Stimulated activated CD8-positive, alpha-beta memory T cell treated with anti-CD3 and anti-CD28 coated beads, Interleukin-7, amount 100 ng/mL, for 48 hours (primary cell): ENCODE measurements at regions not wholly inside any gene's neighbourhood (a gene's known extent, or its start where the extent isn't known, plus 50 kb on each side); places are given as distances from the start of the nearest gene placed in this dataset.

Experiments used
- DNase-seq, 2 donors: peaks; one replicate each; pipeline ENCODE4 v3.0.0-alpha.2; 2020; ENCODE audit warnings: low read depth in 1 of 2; ENCODE audit errors: extremely low read depth in 1 of 2

GRCh38 chr6:113464536-113464935 is 392.6 kb upstream of the MARCKS start:
- no peak for DNase-seq

DNA sequence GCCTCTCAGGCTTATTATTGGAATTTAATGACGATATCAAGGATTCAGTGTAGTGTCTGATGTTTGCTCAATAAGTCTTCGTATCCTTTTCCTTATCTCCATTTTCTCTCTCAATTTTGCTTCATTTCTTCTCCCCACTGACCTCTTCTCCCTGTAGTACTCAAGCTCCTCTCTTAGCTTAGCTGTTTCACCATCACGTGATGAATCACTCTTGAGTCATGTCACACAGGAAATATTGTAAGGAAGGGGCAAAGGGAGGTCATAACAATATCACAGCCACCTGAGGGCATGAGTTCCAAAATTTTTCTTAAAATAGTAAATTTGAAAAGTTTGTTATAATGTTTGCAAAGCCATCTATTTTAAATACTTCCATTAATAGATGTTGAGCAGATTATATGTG is 392.2 kb upstream of the MARCKS start:
- no peak for DNase-seq

DNA sequence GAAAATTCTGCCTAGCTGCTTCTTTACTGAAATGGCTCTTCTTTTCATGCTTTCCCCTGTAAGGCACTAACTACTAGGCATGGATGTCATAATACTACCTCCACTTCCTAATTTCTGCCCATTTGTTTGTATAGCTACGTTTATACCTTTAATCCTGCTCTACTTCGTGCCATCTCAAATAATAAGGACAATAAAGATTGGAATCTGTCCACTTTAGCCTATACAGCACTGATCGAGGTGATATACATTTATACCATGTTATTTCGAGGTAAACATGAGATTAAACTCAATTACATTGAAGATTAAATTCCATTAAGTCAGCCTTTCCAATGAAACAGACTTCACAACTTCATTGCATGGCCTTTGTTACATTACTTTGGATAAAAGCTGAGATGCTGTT is 390.6 kb upstream of the MARCKS start:
- no peak for DNase-seq

DNA sequence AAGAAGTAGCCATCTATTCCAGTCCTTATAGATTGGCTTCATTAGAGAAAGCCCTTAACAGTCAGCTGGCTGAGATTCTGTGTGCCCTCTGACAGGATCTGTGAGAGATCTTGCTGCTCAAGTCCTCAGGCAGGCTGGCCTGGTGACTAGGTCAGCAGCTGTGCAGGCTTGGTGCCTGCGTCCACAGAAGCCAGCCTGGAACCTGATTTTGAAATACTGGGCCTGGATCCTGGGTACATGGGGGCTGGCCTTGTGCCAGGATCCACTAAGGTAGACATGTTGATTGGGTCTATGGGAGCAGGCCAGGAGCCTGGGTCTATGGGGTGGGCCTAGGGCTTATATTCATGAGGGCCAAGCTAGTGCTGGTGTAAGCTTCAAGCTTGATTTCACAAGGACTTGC is 381.8 kb upstream of the MARCKS start:
- no peak for DNase-seq

DNA sequence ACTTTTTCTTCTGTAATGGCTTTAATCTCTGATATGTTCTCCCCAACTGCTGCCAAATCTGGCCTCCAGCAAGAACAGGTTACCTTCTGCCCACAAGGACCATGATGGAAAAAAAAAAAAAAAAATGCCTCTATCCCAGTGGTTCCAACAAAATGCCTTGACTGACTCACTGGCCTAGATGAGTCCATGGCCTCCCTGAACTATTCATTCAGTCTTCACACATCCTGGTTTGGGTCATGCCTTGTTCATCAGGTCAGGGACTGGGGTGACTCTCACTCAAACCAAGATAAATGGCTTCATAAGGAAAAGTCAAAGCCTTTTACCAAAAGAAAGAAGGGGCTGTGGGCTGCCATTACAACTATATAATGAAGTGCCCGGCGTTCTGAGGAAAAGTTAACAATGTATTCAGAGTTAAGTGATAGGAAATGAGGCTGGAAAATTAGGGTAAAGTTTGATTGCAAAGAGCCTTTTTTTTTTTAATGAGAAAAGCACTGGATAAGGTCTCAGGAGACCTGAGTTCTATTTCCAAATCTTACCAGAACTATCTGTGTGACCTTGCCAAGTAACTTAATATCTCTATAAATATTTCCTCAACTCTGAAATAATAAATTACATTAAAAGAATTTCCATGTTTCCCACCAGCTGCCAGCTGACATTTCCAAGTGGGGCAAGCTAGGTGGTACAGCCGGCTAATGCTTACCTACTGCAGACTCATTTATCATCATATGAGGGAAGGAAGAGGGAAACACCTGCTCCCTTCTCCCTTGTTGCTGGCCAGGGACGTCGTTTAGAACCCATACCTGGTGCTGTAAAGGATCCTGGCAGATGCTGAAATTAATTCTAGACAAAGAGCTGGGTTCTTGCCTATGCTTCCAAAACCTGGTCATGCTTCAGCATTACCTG is 380.0 kb upstream of the MARCKS start:
- no peak for DNase-seq

GRCh38 chr6:113480616-113481015 is 376.5 kb upstream of the MARCKS start:
- no peak for DNase-seq

- DNase-seq: no peak
Observed at GRCh38 chr6:113481458-113481857, 375.7 kb upstream of the MARCKS start.

DNA sequence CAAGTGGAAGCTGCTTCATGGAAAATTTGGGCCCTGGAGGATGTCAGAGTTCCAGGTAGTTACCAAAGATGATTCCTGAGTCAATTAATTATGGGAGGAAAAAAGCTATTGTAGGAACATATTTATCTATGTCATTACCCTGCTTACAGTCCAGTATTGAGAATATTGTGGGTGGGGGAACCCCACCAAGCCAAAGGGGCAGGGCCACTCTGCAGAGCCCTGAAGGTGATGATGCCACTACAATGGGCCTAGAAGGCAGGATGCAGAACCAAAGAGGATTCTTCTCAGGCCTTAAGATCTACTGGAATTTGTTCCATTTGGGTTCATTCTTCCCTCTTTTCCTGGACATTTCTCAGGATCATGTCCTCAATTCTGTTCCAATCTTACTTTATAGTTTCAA is 375.2 kb upstream of the MARCKS start:
- no peak for DNase-seq

- no peak for DNase-seq
Observed at GRCh38 chr6:113482771-113483170, 374.4 kb upstream of the MARCKS start.

GRCh38 chr6:113486199-113486598 is 370.9 kb upstream of the MARCKS start:
- DNase-seq: no peak

DNA sequence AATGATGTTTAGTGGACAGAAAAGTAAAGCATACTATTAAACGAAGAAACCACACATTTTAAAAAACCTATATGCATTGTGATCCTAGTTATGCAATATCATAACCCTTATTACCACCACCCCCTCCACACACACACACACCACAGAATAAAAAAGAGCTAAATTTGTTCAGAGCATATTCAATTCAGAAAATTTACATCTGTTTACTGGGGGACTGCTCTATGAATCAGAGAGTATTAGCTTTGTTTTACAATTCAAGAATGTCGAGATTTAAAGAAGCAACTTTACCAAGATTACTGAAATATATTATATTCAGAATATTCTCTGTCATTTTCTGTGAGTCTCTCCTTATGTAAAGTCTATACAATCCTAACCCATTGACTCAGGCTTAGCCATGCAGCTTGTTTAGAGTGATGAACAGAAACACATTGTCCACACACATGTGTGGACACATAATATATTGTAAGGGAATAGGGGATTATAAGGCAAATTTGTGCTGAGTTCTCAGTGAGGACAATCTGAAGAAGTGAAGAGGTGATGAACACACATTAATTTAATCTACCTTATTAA is 369.6 kb upstream of the MARCKS start:
- no peak for DNase-seq

DNA sequence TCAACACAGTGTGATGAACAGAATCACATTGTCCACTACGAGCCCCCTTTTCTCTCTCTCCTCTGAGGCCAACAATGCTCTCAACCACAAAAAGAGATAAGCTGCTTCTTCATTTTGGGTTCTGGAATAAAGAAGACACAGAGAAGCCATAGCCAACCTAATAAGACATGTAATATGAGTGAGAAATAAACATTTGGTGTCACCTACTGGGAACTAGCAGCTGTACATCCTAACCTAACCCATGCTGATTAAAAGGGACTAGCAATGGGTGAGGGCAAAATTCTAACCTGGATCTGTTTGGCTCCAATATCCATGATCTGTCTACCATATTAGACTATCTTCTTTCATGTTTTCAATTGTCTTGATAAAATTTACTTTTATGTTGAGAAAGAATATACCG is 369.1 kb upstream of the MARCKS start:
- DNase-seq: no peak

DNA sequence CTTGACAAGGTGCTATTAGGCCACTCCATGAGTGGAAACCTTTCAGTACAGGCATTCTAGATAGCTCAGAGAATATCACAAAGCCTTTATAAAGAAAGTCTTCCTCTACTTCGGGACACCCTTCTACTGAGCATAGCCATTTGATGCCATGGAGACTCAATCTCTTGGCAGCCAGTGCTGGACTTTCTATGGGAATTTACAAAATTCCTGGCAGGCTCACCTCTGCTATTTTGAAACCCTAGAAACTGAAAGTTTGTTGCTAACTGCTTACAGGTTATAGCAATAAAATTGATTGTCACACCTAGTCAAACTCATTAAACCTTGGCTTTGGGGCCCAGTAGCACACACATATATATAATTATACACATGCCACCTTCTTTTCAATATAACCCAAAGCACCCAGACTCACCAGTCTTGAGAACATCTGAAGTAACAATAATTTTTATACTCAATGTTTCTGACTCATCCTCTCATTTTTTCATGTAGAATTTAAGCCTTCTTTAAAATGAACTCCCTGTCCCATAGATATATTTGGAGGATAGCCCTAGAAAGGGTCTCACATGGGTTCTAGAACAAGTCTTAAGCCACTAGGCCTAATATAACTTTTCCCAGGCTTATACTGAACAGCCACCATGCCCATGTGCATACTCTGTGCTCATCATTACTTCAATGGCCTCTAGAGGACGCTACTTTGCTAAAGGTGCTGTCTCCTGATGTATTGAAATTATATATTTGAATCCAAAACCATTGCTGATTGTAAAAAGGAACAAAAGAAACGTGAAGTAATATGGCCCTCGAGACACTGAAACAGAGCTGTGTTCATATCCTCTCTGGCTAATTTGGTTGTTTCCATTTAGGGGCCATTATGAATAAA is 368.1 kb upstream of the MARCKS start:
- DNase-seq: no peak

GRCh38 chr6:113489952-113490746 is 367.0 kb upstream of the MARCKS start:
- no peak for DNase-seq

DNA sequence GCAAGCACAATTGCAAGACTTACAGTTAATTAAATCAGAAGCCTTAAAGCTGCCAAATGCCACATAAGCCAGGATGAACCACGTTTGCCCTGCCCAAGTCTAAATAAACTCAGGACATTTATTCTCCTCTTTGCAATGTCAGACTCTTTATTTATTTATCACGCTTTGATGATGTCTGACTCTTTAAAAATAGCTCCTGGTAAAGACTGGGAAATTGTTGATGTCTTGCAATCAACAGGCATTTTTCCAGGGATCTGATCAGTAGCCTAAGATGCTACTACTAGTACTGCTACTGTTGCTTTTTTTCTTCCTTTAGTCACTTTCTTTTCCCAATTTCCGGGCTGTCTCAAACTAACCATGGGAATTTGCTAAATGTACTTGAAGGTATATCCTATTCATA is 365.8 kb upstream of the MARCKS start:
- DNase-seq: no peak

- DNase-seq: no peak
Observed at GRCh38 chr6:113493991-113494390, 363.2 kb upstream of the MARCKS start.

GRCh38 chr6:113495521-113495920 is 361.6 kb upstream of the MARCKS start:
- no peak for DNase-seq

DNA sequence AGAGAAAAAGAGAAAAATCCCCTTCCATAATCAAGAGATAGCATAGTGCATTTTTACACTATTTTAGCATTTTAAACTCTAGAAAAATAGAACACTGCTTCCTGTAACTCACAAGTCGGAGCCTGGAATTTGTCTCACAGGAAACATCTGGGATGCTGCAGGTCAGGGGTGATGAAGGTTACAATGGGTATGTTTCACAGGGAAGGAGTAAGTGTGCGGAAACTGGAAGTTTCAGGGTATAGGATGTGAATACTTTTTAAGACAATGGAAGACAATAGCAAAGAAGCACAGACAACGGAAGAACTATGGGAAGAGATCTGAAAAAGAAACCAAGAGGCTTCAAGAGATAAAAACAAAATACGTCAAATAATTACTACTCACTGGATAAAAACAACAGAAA is 361.0 kb upstream of the MARCKS start:
- no peak for DNase-seq

DNA sequence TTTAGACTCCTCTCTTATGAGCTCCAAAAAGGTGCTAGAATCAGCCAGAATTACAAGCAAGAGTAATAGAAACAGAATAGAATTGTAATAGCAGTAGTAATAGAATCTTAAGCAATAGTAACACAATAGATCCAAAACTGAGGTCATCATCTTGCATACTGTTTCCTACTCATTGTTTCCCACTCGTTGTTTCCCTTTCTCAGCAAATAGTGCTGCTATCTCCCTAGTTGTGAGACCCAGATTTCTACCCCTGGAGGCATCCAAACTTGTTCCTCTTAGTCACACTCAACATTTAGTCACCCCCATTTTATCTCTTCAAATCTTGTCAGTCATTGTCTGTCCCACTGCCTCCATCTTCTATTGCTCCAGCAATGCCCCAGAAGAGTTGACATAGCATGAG is 356.9 kb upstream of the MARCKS start:
- no peak for DNase-seq

DNA sequence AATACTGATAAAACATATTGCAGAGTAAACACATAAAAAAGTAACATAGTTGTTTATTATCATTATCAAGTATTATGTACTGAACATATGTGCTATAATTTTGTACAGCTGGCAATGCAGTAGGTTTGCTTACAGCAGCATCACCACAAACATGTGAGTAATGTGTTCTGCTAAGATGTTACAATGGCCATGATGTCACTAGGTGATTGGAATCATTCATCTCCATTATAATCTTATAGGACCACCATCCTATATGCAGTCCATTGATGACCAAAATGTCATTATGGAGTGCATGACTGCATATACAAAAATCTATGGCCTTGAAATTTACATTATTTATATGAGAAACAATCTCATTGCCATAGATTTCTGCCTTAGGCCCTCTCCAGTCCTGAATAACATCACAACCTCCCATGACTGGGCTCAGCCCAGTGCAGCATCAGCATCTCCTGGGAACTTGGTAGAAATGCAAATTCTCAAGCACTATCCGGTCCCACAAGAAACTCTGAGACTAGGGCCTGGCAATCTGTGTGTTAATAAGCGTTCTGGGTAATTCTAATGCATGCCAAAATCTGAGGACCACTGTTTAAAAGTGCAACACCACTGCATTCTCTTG is 352.0 kb upstream of the MARCKS start:
- DNase-seq: no peak
